Central memory CD8-positive, alpha-beta T cell (primary cell): ENCODE measurements at regions not wholly inside any gene's neighbourhood (a gene's known extent, or its start where the extent isn't known, plus 50 kb on each side); places are given as distances from the start of the nearest gene placed in this dataset.

Experiments
- ATAC-seq: fragments of 150-1000 bp; cut with Tn5 transposase; replicated peaks from 2 replicates; pipeline ENCODE4 v1.10.0; 2022; ENCODE audit warnings: mild to moderate bottlenecking, moderate FRiP score, moderate number of reproducible peaks; ENCODE audit not compliant: poor library complexity, severe bottlenecking; ENCODE audit errors: extremely low read depth
- DNase-seq, 2 donors: peaks; one replicate each; pipeline ENCODE4 v3.0.0; 2021; ENCODE audit warnings: low spot score in 2 of 2
- H3K27ac Mint-ChIP-seq: one replicate; pipeline ENCODE4 v1.8.0; 2022; ENCODE audit warnings: low read depth, mild to moderate bottlenecking, moderate library complexity, mixed read lengths
- H3K27me3 Mint-ChIP-seq: one replicate; pipeline ENCODE4 v1.8.0; 2022; ENCODE audit warnings: mixed read lengths
- H3K36me3 Mint-ChIP-seq: one replicate; pipeline ENCODE4 v1.8.0; 2022; ENCODE audit warnings: mild to moderate bottlenecking, moderate library complexity, mixed read lengths; ENCODE audit not compliant: insufficient read depth
- H3K4me1 Mint-ChIP-seq: one replicate; pipeline ENCODE4 v1.8.0; 2022; ENCODE audit warnings: mixed read lengths
- H3K4me3 Mint-ChIP-seq: one replicate; pipeline ENCODE4 v1.8.0; 2022; ENCODE audit warnings: mild to moderate bottlenecking, moderate library complexity, mixed read lengths
- H3K9me3 Mint-ChIP-seq: one replicate; pipeline ENCODE4 v1.8.0; 2022; ENCODE audit warnings: mixed read lengths

DNA sequence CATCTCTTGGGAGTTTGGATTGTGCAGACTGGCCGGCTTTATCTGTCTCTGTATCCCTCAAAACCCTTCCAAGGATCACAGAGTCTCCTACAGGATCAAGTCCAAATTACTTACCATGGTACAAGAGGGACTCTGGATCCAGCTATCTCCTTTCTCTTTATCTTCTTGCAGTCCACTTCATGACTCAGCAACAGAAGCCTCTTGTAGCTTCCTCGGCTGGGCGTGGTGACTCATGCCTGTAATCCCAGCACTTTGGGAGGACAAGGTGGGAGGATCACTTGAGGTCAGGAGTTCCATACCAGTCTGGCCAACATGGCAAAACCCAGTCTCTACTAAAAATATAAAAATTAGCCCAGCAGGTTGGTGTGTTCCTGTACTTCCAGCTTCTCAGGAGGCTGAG lies 189.7 kb downstream of the BCAT1 start:
- Mint-ChIP-seq H3K4me1 (no peaks in the 10 kb centered on the region), H3K36me3 (no peaks in the 10 kb centered on the region), H3K4me3 (no peak overlapping the region), H3K27ac (no peak overlapping the region), H3K27me3 (peaks cover 9% of the 10 kb centered on the region), H3K9me3 (no peaks in the 10 kb centered on the region)
- ATAC-seq, result no peak
- no peak for DNase-seq

GRCh38 chr12:24756479-24757024 lies 192.3 kb downstream of the BCAT1 start:
- H3K36me3 Mint-ChIP-seq, result no peaks in the 10 kb centered on the region
- no peaks in the 10 kb centered on the region for H3K9me3 Mint-ChIP-seq
- H3K4me3 Mint-ChIP-seq, result no peak overlapping the region
- no peak overlapping the region for H3K27ac Mint-ChIP-seq
- peaks cover 9% of the 10 kb centered on the region for H3K27me3 Mint-ChIP-seq
- H3K4me1 Mint-ChIP-seq, result no peaks in the 10 kb centered on the region
- ATAC-seq (no peak), DNase-seq (no peak)

DNA sequence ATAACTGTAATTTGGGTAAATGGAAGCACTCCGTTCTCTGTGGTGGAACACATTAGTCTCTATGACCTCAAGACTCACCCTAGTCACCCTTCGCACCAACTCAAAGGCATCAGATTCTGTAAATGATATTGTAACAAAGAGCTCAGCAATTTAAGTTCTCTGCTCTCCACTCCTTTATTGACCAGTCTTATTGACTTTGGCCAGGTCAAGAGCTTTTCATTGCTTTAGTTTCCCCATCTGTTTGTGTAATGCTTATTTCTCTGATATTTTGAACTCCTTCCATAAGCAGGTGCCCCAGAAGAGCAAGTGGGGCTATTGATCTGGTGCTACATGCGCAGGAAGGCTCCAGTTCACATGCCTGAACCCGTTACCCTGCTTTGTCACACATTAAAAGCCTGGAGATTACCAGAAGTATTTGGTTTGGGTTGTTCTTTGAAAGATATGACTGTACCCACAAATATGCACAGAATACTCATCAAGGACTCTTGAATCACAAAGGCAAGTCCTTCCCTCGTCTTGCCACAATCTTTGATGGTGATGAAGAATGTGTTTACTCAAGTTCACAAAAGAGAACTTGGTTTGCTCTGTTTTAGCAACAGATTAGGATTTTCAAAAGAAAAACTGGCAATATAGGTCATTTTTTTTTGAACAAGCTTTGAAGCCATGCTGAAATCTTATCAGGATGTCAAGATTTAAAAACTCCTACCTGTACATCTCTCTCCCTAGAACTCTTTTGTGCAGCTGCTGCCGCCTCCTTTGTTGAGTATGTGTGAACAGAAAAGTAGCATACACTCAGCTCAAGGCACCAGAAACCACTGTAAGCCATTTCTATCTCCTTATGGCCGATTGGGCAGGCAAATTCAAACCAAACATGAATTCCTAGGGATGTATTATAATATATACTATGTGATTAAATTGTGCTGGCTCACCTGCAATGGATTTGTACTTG lies 193.9 kb downstream of the BCAT1 start:
- Mint-ChIP-seq H3K36me3 (no peaks in the 10 kb centered on the region), H3K4me3 (no peak overlapping the region), H3K9me3 (no peaks in the 10 kb centered on the region), H3K27me3 (peaks cover 9% of the 10 kb centered on the region), H3K4me1 (no peaks in the 10 kb centered on the region), H3K27ac (no peak overlapping the region)
- ATAC-seq (no peak), DNase-seq (no peak)

DNA sequence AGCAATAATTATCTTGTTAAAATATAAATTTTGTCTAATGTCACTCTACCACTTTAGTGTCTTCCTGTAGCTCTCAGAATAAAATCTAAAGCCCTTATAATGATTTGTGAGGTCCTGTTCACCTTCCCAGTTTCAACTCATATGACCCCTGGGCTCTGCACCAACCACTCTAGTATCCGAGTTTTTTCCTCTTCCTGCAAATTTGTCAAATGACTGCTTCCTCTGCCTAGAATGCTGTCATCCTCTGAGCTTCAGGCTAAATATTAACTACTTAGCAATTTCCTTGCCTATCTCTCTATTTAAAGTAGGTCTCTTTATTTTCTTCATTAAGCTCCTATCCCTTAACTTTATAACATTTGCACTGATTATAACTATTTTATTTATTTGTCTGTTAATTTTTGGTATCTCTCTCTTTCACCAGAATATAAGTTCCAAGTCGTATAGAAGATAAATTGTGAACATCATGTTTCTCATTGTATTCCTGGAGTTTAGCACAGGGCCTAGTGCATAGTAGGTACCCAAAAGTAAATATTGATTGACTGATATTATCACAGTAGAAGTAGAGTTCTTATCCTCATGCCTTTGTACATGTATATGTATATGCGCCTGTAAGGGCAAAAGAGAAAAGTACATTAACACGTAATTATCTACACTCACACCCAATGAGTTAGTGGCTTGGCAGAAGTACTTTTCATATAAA lies 196.0 kb downstream of the BCAT1 start:
- DNase-seq, result no peak
- Mint-ChIP-seq H3K9me3 (no peaks in the 10 kb centered on the region), H3K36me3 (no peaks in the 10 kb centered on the region), H3K4me3 (no peak overlapping the region), H3K4me1 (no peaks in the 10 kb centered on the region), H3K27ac (no peak overlapping the region), H3K27me3 (peaks cover 9% of the 10 kb centered on the region)
- no peak for ATAC-seq

DNA sequence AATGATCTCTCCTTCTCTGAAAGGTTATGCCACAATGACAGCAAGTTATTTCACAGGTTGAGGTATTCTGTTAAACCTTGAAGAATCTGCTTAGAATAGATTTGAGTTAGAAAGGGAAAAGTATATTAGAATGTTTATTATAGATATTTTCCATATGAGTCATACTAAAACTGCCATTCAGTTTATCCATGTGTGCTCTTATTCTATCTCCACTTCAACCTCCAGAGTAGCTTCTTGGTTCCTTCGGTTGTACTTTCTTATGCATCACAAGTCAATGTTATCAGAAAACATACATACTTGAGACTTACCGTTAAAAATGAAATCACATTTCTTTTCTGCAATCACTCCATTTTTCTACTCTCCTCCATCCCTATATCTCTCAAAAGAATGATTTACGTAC lies 197.7 kb downstream of the BCAT1 start:
- Mint-ChIP-seq H3K27me3 (peaks cover 6% of the 10 kb centered on the region), H3K27ac (no peak overlapping the region), H3K9me3 (no peaks in the 10 kb centered on the region), H3K36me3 (no peaks in the 10 kb centered on the region), H3K4me1 (no peaks in the 10 kb centered on the region), H3K4me3 (no peak overlapping the region)
- ATAC-seq (no peak), DNase-seq (no peak)

DNA sequence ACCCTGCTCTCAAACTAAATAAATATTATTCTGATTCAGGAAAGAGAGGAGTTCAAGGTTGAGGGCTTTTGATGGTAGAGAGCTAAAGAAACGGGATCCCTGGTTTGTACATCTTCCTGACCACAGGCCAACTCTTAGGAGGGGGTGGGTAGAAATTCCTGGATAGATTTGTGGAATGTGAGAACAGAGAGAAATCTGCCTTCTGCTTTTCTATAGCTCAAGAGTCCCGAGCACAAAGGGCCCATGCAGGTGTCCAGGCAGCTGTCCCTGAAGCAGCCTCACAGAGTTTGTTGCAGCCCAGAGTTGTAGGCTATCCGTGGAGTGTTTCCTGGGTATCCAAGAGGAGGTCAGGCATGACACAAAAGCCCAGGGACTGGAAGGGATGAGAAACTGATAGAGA lies 198.6 kb downstream of the BCAT1 start:
- Mint-ChIP-seq H3K36me3 (no peaks in the 10 kb centered on the region), H3K4me3 (no peak overlapping the region), H3K27me3 (no peaks in the 10 kb centered on the region), H3K4me1 (no peaks in the 10 kb centered on the region), H3K27ac (no peak overlapping the region), H3K9me3 (no peaks in the 10 kb centered on the region)
- no peak for ATAC-seq
- DNase-seq, result no peak

- no peak overlapping the region for H3K27ac Mint-ChIP-seq
- H3K27me3 Mint-ChIP-seq, result no peaks in the 10 kb centered on the region
- H3K4me1 Mint-ChIP-seq, result no peaks in the 10 kb centered on the region
- no peak overlapping the region for H3K4me3 Mint-ChIP-seq
- ATAC-seq (no peak), DNase-seq (no peak)
- H3K36me3 Mint-ChIP-seq, result no peaks in the 10 kb centered on the region
- no peaks in the 10 kb centered on the region for H3K9me3 Mint-ChIP-seq
Observed at GRCh38 chr12:24749171-24749570, 199.7 kb downstream of the BCAT1 start.

DNA sequence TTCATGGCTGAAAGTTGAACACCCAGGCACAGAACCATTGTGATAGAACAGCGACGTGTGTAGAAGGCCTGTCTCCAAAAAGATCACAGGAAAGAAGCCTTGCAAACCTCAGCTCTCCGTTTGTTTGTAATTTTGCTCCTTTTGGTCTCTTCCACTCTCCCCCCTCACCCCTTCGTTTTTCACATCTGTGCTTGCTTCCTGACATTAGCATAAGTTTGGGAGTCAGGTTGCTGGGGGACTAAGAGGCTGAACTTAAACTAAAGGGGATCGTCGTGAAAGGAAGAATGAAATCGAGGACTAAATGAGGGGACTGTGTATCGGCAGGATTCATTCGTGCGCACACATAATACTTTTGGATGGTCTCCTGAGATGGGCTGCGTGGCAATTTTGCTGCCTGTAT lies 200.6 kb downstream of the BCAT1 start:
- no peaks in the 10 kb centered on the region for H3K36me3 Mint-ChIP-seq
- no peak overlapping the region for H3K27ac Mint-ChIP-seq
- no peaks in the 10 kb centered on the region for H3K4me1 Mint-ChIP-seq
- DNase-seq, result no peak
- no peaks in the 10 kb centered on the region for H3K27me3 Mint-ChIP-seq
- H3K4me3 Mint-ChIP-seq, result no peak overlapping the region
- no peak for ATAC-seq
- H3K9me3 Mint-ChIP-seq, result no peaks in the 10 kb centered on the region

GRCh38 chr12:24746864-24747263 lies 202.0 kb downstream of the BCAT1 start:
- H3K36me3 Mint-ChIP-seq, result no peaks in the 10 kb centered on the region
- no peaks in the 10 kb centered on the region for H3K27me3 Mint-ChIP-seq
- DNase-seq (no peak), ATAC-seq (no peak)
- no peaks in the 10 kb centered on the region for H3K9me3 Mint-ChIP-seq
- no peak overlapping the region for H3K4me3 Mint-ChIP-seq
- H3K27ac Mint-ChIP-seq, result no peak overlapping the region
- peaks cover 9% of the 10 kb centered on the region for H3K4me1 Mint-ChIP-seq

DNA sequence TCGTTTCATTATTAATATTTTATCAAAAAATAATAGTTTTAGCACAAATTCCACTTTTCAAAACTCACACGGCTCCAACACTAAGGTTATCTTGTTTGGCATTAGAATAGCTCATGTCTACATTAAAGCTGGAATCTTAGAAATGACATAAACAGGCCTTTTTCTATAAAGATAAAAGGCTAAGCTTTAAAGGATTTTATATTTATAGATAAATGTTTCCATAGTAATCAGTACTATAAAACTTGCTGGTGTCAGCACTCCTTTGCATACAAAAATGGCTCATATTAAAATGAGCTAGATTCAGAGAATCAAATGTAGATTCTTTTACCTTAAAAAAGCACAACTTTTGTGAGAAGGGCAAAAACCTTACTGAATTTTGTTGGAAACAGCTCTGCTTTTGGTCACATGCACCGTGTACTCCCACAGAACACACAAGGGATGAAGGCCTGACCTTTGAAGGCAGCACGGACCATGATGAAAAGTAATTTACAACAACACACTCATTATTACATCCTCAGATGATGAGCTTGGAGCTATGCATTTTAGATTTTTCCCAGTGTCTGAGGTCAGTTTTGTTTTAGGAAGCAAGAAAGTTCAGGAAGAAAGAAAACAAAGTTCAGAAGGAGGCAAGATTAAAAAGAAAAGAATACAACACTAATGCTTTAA lies 202.8 kb downstream of the BCAT1 start:
- ATAC-seq (no peak), DNase-seq (no peak)
- peaks cover 13% of the 10 kb centered on the region for H3K4me1 Mint-ChIP-seq
- no peaks in the 10 kb centered on the region for H3K27me3 Mint-ChIP-seq
- no peak overlapping the region for H3K27ac Mint-ChIP-seq
- no peaks in the 10 kb centered on the region for H3K9me3 Mint-ChIP-seq
- H3K36me3 Mint-ChIP-seq, result no peaks in the 10 kb centered on the region
- no peak overlapping the region for H3K4me3 Mint-ChIP-seq

GRCh38 chr12:24743941-24744793 lies 204.7 kb downstream of the BCAT1 start:
- Mint-ChIP-seq H3K4me3 (no peak overlapping the region), H3K27me3 (no peaks in the 10 kb centered on the region), H3K9me3 (no peaks in the 10 kb centered on the region), H3K27ac (no peak overlapping the region), H3K36me3 (no peaks in the 10 kb centered on the region), H3K4me1 (peaks cover 22% of the 10 kb centered on the region)
- no peak for ATAC-seq
- DNase-seq, result no peak

- peak; percentile 53 for ATAC-seq
- Mint-ChIP-seq H3K9me3 (no peaks in the 10 kb centered on the region), H3K36me3 (no peaks in the 10 kb centered on the region), H3K4me1 (peaks cover 22% of the 10 kb centered on the region), H3K27me3 (no peaks in the 10 kb centered on the region), H3K27ac (no peak overlapping the region), H3K4me3 (no peak overlapping the region)
- DNase-seq, result no peak
Observed at GRCh38 chr12:24742378-24742777, 206.5 kb downstream of the BCAT1 start.
